GM23338 (cell line): ENCODE measurements at regions not wholly inside any gene's neighbourhood (a gene's known extent, or its start where the extent isn't known, plus 50 kb on each side); places are given as distances from the start of the nearest gene placed in this dataset.

Source experiments
- ATAC-seq: fragments of 200-7000 bp; cut with Tn5 transposase; 3 replicates; pipeline ENCODE4 v1.9.1; 2020
- DNase-seq: peaks from one replicate; pipeline ENCODE4 v3.0.0-alpha.2; 2015; ENCODE audit warnings: low spot score
- H2AFZ ChIP-seq: fragments of 200-600 bp; sonication (generic); 2 replicates; pipeline ENCODE4 v1.8.0; 2016; ENCODE audit warnings: antibody characterized with exemption, mild to moderate bottlenecking, moderate library complexity
- H3F3A ChIP-seq: fragments of 200-600 bp; sonication (generic); replicated peaks from 2 replicates; pipeline ENCODE4 v1.8.0; 2017; ENCODE audit warnings: antibody characterized with exemption, mixed run types, low read depth
- H3K27ac ChIP-seq: fragments of 200-600 bp; sonication (generic); 2 replicates; pipeline ENCODE4 v1.6.1; 2016; ENCODE audit warnings: low read depth
- H3K27me3 ChIP-seq: fragments of 200-600 bp; sonication (generic); 2 replicates; pipeline ENCODE4 v1.8.0; 2016; ENCODE audit warnings: mild to moderate bottlenecking, mixed run types, moderate library complexity; ENCODE audit not compliant: insufficient read depth
- H3K36me3 ChIP-seq: fragments of 200-600 bp; sonication (generic); 2 replicates; pipeline ENCODE4 v1.8.0; 2016; ENCODE audit warnings: mild to moderate bottlenecking; ENCODE audit not compliant: insufficient read depth
- H3K4me1 ChIP-seq: fragments of 200-600 bp; sonication (generic); 2 replicates; pipeline ENCODE4 v1.8.0; 2016; ENCODE audit warnings: mild to moderate bottlenecking, moderate library complexity; ENCODE audit not compliant: insufficient read depth
- H3K4me2 ChIP-seq: fragments of 200-600 bp; sonication (generic); 2 replicates; pipeline ENCODE4 v1.7.1; 2017; ENCODE audit warnings: mixed run types
- H3K4me3 ChIP-seq: fragments of 200-600 bp; sonication (generic); 2 replicates; pipeline ENCODE4 v1.6.1; 2016; ENCODE audit warnings: mixed run types
- H3K79me2 ChIP-seq: fragments of 200-600 bp; sonication (generic); replicated peaks from 2 replicates; pipeline ENCODE4 v1.8.0; 2017; ENCODE audit warnings: mild to moderate bottlenecking; ENCODE audit not compliant: insufficient read depth
- H3K9me2 ChIP-seq: fragments of 200-600 bp; sonication (generic); 2 replicates; pipeline ENCODE4 v1.8.0; 2017; ENCODE audit not compliant: insufficient read depth
- H4K20me1 ChIP-seq: fragments of 200-600 bp; sonication (generic); replicated peaks from 2 replicates; pipeline ENCODE4 v1.8.0; 2017; ENCODE audit warnings: mild to moderate bottlenecking; ENCODE audit not compliant: insufficient read depth
- H3K27ac Mint-ChIP-seq: 2 replicates; pipeline ENCODE4 v1.8.0; 2020; ENCODE audit warnings: inconsistent platforms, mild to moderate bottlenecking, moderate library complexity, mixed read lengths
- H3K27me3 Mint-ChIP-seq: 3 replicates; pipeline ENCODE4 v1.8.0; 2022; ENCODE audit warnings: low read depth, mild to moderate bottlenecking, moderate library complexity, mixed read lengths, inconsistent platforms; ENCODE audit not compliant: insufficient read depth, poor library complexity
- H3K36me3 Mint-ChIP-seq: 3 replicates; pipeline ENCODE4 v1.8.0; 2021; ENCODE audit warnings: low read depth, mild to moderate bottlenecking, inconsistent platforms, moderate library complexity, mixed read lengths
- H3K4me1 Mint-ChIP-seq: 3 replicates; pipeline ENCODE4 v1.8.0; 2020; ENCODE audit warnings: mild to moderate bottlenecking, inconsistent platforms, mixed read lengths
- H3K4me3 Mint-ChIP-seq: 3 replicates; pipeline ENCODE4 v1.8.0; 2021; ENCODE audit warnings: moderate library complexity, mild to moderate bottlenecking, inconsistent platforms, mixed read lengths
- H3K9me3 Mint-ChIP-seq: 3 replicates; pipeline ENCODE4 v1.8.0; 2020; ENCODE audit warnings: moderate library complexity, mild to moderate bottlenecking, inconsistent platforms, mixed read lengths
- CREB1 ChIP-seq: fragments of 250-450 bp; sonication (Bioruptor Pico); IDR thresholded peaks from 2 replicates; pipeline ENCODE4 v1.5.0; 2020; ENCODE audit warnings: low read depth, mild to moderate bottlenecking, moderate library complexity
- NANOG ChIP-seq: IDR thresholded peaks from 2 replicates; pipeline ENCODE4 v1.6.1; 2016; ENCODE audit warnings: antibody characterized with exemption, borderline replicate concordance
- POLR2AphosphoS5 ChIP-seq: IDR thresholded peaks from 2 replicates; pipeline ENCODE4 v1.6.1; 2016; ENCODE audit warnings: antibody characterized with exemption, low read depth
- STAT1 ChIP-seq: IDR thresholded peaks from one replicate; pipeline ENCODE4 v1.6.1; 2016; ENCODE audit warnings: antibody characterized with exemption; ENCODE audit not compliant: unreplicated experiment
- ZNF114 ChIP-seq: fragments of 250-450 bp; sonication (Bioruptor Pico); IDR thresholded peaks from 2 replicates; pipeline ENCODE4 v1.5.0; 2020; ENCODE audit warnings: mild to moderate bottlenecking, moderate library complexity
- ZNF331 ChIP-seq: fragments of 250-450 bp; sonication (Bioruptor Pico); IDR thresholded peaks from 2 replicates; pipeline ENCODE4 v1.5.0; 2020; ENCODE audit warnings: low read depth, mild to moderate bottlenecking, moderate library complexity
- TF ChIP-seq, protein P1 (sequence below): IDR thresholded peaks from 2 replicates; pipeline ENCODE4 v1.6.1; 2016; ENCODE audit warnings: antibody characterized with exemption
- TF ChIP-seq, protein P2 (sequence below), 2 experiments: fragments of 200-600 bp in 1 of 2; sonication (generic) in 1 of 2; conservative IDR thresholded peaks; 2 replicates each; pipeline versions ENCODE4 v1.5.1 to v1.6.1; 2016 to 2017; ENCODE audit warnings: antibody characterized with exemption in 2 of 2, low read depth in 2 of 2, mild to moderate bottlenecking in 2 of 2, moderate library complexity in 1 of 2
- TF ChIP-seq, protein P3 (sequence below): fragments of 250-450 bp; sonication (Bioruptor Pico); IDR thresholded peaks from 2 replicates; pipeline ENCODE4 v1.5.0; 2020; ENCODE audit warnings: mild to moderate bottlenecking, moderate library complexity
- TF ChIP-seq, protein P4 (sequence below): IDR thresholded peaks from one replicate; pipeline ENCODE4 v1.6.1; 2018; ENCODE audit warnings: antibody characterized with exemption; ENCODE audit not compliant: unreplicated experiment

DNA sequence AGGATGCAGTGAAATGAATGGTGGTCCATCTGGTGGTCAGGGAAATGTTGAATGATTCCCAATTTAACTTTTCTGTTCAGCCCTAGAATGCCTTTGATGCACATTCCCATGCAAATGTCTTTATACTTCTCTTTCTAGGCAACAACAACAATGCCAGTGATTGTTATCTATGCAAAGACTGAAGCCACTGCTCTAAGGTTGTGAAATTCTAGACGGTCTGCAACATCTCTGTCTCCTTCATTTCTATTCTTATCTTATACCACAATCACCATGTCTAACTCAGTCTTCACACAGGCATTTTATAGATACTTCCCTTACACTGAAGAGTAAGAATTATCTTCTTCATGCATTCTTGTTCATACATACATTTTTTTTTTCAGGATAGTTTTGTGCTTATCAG lies 84.5 kb downstream of the HPGD start (continued):
- TF ChIP-seq POLR2AphosphoS5 (no peak), STAT1 (no peak), ZNF114 (CRISPR knock-in tag) (no peak)
- TF ChIP-seq, protein P1, sequence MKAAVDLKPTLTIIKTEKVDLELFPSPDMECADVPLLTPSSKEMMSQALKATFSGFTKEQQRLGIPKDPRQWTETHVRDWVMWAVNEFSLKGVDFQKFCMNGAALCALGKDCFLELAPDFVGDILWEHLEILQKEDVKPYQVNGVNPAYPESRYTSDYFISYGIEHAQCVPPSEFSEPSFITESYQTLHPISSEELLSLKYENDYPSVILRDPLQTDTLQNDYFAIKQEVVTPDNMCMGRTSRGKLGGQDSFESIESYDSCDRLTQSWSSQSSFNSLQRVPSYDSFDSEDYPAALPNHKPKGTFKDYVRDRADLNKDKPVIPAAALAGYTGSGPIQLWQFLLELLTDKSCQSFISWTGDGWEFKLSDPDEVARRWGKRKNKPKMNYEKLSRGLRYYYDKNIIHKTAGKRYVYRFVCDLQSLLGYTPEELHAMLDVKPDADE, result no peak
- TF ChIP-seq, protein P2, sequence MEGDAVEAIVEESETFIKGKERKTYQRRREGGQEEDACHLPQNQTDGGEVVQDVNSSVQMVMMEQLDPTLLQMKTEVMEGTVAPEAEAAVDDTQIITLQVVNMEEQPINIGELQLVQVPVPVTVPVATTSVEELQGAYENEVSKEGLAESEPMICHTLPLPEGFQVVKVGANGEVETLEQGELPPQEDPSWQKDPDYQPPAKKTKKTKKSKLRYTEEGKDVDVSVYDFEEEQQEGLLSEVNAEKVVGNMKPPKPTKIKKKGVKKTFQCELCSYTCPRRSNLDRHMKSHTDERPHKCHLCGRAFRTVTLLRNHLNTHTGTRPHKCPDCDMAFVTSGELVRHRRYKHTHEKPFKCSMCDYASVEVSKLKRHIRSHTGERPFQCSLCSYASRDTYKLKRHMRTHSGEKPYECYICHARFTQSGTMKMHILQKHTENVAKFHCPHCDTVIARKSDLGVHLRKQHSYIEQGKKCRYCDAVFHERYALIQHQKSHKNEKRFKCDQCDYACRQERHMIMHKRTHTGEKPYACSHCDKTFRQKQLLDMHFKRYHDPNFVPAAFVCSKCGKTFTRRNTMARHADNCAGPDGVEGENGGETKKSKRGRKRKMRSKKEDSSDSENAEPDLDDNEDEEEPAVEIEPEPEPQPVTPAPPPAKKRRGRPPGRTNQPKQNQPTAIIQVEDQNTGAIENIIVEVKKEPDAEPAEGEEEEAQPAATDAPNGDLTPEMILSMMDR (conservative IDR thresholded peaks at IDR 0.05; ENCODE audit: low read depth in 2 of 2), result no peak

DNA sequence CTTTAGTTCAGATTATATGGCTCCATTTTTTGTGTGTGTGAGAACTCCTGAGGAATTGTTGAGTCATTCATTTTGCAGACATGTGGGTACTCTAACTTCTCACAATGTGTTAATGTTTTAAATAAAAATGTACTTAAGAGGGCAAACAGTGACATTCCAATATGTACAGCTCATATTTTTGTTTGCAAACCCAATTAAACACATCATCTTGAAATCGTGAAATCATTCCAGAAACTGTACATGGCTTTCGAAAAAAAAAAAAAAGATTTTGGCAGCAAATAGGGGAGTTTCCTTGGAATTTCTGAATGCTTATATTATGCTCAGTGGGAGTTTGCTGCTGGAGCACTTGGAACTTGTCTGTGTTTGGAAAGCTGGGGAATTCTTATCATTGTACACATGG lies 85.0 kb downstream of the HPGD start:
- Mint-ChIP-seq H3K36me3 (peaks cover 8% of the 10 kb centered on the region), H3K4me3 (no peak overlapping the region), H3K27me3 (no peaks in the 10 kb centered on the region), H3K9me3 (peaks cover 11% of the 10 kb centered on the region), H3K4me1 (peaks cover 10% of the 10 kb centered on the region; the same call in 2 of the 3 replicates), H3K27ac (no peak overlapping the region)
- no peaks in the 10 kb centered on the region for H3K79me2 ChIP-seq
- no peaks in the 10 kb centered on the region for H3F3A ChIP-seq
- no peak for DNase-seq
- H3K27me3 ChIP-seq, result no peaks in the 10 kb centered on the region
- no peak for ATAC-seq
- no peaks in the 10 kb centered on the region for H4K20me1 ChIP-seq
- no peak overlapping the region for H3K4me3 ChIP-seq
- H3K27ac ChIP-seq, result no peak overlapping the region
- H3K4me2 ChIP-seq, result no peak overlapping the region
- H3K36me3 ChIP-seq, result no peaks in the 10 kb centered on the region
- no peak overlapping the region for H2AFZ ChIP-seq
- 0 out of 2 replicates have a peak, but pooled peaks cover 3% of the 10 kb centered on the region for H3K9me2 ChIP-seq
- H3K4me1 ChIP-seq, result peaks cover 9% of the 10 kb centered on the region
- no peak for TF ChIP-seq STAT1
- no peak for TF ChIP-seq ZNF331 (CRISPR knock-in tag)
- TF ChIP-seq CREB1 (CRISPR knock-in tag), result no peak
- TF ChIP-seq, protein P3, sequence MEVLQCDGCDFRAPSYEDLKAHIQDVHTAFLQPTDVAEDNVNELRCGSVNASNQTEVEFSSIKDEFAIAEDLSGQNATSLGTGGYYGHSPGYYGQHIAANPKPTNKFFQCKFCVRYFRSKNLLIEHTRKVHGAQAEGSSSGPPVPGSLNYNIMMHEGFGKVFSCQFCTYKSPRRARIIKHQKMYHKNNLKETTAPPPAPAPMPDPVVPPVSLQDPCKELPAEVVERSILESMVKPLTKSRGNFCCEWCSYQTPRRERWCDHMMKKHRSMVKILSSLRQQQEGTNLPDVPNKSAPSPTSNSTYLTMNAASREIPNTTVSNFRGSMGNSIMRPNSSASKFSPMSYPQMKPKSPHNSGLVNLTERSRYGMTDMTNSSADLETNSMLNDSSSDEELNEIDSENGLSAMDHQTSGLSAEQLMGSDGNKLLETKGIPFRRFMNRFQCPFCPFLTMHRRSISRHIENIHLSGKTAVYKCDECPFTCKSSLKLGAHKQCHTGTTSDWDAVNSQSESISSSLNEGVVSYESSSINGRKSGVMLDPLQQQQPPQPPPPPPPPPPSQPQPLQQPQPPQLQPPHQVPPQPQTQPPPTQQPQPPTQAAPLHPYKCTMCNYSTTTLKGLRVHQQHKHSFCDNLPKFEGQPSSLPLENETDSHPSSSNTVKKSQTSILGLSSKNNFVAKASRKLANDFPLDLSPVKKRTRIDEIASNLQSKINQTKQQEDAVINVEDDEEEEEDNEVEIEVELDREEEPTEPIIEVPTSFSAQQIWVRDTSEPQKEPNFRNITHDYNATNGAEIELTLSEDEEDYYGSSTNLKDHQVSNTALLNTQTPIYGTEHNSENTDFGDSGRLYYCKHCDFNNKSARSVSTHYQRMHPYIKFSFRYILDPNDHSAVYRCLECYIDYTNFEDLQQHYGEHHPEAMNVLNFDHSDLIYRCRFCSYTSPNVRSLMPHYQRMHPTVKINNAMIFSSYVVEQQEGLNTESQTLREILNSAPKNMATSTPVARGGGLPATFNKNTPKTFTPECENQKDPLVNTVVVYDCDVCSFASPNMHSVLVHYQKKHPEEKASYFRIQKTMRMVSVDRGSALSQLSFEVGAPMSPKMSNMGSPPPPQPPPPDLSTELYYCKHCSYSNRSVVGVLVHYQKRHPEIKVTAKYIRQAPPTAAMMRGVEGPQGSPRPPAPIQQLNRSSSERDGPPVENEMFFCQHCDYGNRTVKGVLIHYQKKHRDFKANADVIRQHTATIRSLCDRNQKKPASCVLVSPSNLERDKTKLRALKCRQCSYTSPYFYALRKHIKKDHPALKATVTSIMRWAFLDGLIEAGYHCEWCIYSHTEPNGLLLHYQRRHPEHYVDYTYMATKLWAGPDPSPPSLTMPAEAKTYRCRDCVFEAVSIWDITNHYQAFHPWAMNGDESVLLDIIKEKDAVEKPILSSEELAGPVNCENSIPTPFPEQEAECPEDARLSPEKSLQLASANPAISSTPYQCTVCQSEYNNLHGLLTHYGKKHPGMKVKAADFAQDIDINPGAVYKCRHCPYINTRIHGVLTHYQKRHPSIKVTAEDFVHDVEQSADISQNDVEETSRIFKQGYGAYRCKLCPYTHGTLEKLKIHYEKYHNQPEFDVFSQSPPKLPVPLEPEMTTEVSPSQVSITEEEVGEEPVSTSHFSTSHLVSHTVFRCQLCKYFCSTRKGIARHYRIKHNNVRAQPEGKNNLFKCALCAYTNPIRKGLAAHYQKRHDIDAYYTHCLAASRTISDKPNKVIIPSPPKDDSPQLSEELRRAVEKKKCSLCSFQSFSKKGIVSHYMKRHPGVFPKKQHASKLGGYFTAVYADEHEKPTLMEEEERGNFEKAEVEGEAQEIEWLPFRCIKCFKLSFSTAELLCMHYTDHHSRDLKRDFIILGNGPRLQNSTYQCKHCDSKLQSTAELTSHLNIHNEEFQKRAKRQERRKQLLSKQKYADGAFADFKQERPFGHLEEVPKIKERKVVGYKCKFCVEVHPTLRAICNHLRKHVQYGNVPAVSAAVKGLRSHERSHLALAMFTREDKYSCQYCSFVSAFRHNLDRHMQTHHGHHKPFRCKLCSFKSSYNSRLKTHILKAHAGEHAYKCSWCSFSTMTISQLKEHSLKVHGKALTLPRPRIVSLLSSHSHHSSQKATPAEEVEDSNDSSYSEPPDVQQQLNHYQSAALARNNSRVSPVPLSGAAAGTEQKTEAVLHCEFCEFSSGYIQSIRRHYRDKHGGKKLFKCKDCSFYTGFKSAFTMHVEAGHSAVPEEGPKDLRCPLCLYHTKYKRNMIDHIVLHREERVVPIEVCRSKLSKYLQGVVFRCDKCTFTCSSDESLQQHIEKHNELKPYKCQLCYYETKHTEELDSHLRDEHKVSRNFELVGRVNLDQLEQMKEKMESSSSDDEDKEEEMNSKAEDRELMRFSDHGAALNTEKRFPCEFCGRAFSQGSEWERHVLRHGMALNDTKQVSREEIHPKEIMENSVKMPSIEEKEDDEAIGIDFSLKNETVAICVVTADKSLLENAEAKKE (CRISPR knock-in tag), result no peak
- no peak for TF ChIP-seq NANOG
- no peak for TF ChIP-seq ZNF114 (CRISPR knock-in tag)
- TF ChIP-seq, protein P4, sequence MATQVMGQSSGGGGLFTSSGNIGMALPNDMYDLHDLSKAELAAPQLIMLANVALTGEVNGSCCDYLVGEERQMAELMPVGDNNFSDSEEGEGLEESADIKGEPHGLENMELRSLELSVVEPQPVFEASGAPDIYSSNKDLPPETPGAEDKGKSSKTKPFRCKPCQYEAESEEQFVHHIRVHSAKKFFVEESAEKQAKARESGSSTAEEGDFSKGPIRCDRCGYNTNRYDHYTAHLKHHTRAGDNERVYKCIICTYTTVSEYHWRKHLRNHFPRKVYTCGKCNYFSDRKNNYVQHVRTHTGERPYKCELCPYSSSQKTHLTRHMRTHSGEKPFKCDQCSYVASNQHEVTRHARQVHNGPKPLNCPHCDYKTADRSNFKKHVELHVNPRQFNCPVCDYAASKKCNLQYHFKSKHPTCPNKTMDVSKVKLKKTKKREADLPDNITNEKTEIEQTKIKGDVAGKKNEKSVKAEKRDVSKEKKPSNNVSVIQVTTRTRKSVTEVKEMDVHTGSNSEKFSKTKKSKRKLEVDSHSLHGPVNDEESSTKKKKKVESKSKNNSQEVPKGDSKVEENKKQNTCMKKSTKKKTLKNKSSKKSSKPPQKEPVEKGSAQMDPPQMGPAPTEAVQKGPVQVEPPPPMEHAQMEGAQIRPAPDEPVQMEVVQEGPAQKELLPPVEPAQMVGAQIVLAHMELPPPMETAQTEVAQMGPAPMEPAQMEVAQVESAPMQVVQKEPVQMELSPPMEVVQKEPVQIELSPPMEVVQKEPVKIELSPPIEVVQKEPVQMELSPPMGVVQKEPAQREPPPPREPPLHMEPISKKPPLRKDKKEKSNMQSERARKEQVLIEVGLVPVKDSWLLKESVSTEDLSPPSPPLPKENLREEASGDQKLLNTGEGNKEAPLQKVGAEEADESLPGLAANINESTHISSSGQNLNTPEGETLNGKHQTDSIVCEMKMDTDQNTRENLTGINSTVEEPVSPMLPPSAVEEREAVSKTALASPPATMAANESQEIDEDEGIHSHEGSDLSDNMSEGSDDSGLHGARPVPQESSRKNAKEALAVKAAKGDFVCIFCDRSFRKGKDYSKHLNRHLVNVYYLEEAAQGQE, result no peak
- TF ChIP-seq, protein P1, result no peak
